ENCODE measurements at regions not wholly inside any gene's neighbourhood (a gene's known extent, or its start where the extent isn't known, plus 50 kb on each side); places are given as distances from the start of the nearest gene placed in this dataset.

DNA sequence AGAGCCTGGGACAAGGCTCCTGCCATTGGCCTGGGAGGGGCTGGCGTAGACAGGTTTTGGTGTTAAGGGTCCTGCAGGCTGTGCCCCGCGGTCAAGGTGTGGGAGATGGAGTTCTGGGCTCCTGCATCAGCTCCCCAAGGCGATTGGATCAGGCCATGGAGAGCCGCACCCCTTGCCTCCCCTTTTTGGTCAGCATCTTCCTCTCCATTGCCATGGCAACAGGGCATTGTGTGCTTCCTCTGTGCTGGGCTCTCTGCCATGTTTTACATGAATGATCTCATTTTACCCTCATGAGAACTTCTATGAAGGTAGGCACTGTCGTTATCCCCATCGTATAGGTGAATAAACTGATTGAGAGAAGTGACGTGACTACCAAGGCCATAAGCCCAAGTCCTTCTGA is 344.3 kb upstream of the CLINT1 start:
- H3K4me3 ChIP-seq (ENCODE audit: control insufficient read depth in 2 of 3, extremely low read depth in 1 of 3, insufficient read depth in 2 of 3, low read depth in 1 of 3, low read length in 3 of 3): no peak overlapping the region

DNA sequence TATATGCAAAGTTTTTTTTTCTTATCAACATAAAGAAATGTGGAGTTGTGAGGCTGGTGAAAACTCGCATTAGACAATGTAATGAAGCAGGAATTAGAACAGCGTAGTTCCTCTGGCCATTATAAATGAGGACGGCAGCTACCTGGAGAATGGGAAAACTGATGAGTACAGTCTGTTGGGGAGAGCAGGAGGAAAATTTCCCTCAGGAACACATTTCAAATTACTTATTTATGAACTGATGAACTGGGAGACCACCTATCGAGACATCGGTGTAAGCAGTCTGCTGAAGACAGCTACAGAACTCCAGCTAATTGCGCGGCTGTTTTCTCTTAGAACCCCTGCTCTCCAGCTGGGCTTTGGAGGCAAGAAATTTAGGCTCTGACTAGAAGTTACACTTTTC is 343.9 kb upstream of the CLINT1 start:
- no peaks in the 10 kb centered on the region for H3K9me3 ChIP-seq (ENCODE audit: control insufficient read depth, low read depth, low read length)

More for the DNA sequence above, 344.3 kb upstream of the CLINT1 start:
- H3K4me1 ChIP-seq (ENCODE audit: control insufficient read depth, extremely low read depth, insufficient read depth, low read length): no peaks in the 10 kb centered on the region
- no peaks in the 10 kb centered on the region for H3K36me3 ChIP-seq (ENCODE audit: control insufficient read depth in 2 of 2, extremely low read depth in 1 of 2, insufficient read depth in 2 of 2, low read length in 2 of 2)
- H3K4me2 ChIP-seq (ENCODE audit: control insufficient read depth, extremely low read depth, insufficient read depth, low read depth, low read length): no peak overlapping the region
- H3K9ac ChIP-seq (ENCODE audit: control insufficient read depth, extremely low read depth, insufficient read depth, low read length): no peak overlapping the region
- H4K20me1 ChIP-seq (ENCODE audit: control insufficient read depth, extremely low read depth, insufficient read depth, low read length): no peaks in the 10 kb centered on the region
- H3K9me3 ChIP-seq (ENCODE audit: control insufficient read depth, low read depth, low read length): no peaks in the 10 kb centered on the region
- no peak for TF ChIP-seq EZH2 (IDR thresholded peaks at IDR 0.05; ENCODE audit: low read length)
- TF ChIP-seq, protein P1, sequence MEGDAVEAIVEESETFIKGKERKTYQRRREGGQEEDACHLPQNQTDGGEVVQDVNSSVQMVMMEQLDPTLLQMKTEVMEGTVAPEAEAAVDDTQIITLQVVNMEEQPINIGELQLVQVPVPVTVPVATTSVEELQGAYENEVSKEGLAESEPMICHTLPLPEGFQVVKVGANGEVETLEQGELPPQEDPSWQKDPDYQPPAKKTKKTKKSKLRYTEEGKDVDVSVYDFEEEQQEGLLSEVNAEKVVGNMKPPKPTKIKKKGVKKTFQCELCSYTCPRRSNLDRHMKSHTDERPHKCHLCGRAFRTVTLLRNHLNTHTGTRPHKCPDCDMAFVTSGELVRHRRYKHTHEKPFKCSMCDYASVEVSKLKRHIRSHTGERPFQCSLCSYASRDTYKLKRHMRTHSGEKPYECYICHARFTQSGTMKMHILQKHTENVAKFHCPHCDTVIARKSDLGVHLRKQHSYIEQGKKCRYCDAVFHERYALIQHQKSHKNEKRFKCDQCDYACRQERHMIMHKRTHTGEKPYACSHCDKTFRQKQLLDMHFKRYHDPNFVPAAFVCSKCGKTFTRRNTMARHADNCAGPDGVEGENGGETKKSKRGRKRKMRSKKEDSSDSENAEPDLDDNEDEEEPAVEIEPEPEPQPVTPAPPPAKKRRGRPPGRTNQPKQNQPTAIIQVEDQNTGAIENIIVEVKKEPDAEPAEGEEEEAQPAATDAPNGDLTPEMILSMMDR (optimal IDR thresholded peaks at IDR 0.05 in 1 of 3, IDR thresholded peaks at IDR 0.05 in 1 of 3, conservative IDR thresholded peaks at IDR 0.05 in 1 of 3; ENCODE audit: extremely low read depth in 1 of 3, insufficient read depth in 2 of 3, low read length in 3 of 3): no peak
- H2AFZ ChIP-seq (ENCODE audit: control insufficient read depth, low read length): no peak overlapping the region
- H3K9me1 ChIP-seq (ENCODE audit: control insufficient read depth, extremely low read depth, insufficient read depth, low read length): no peaks in the 10 kb centered on the region
- FAIRE-seq (no peak), DNase-seq (ENCODE audit: low read depth, low spot score) (no peak)
- H3K79me2 ChIP-seq (ENCODE audit: control insufficient read depth, insufficient read depth, low read length): no peaks in the 10 kb centered on the region
- H3K27ac ChIP-seq (ENCODE audit: control insufficient read depth, insufficient read depth, low read length): no peak overlapping the region
- dilution Hi-C loops (cut with MboI; ENCODE audit: extremely low pct_ligation_motif_present, low sequenced_read_pairs): no loop called here
- H3K27me3 ChIP-seq (ENCODE audit: control insufficient read depth, extremely low read depth, insufficient read depth, low read length): no peaks in the 10 kb centered on the region

More for the DNA sequence above, 343.9 kb upstream of the CLINT1 start:
- Histone ChIP-seq H3K9ac (ENCODE audit: control insufficient read depth, extremely low read depth, insufficient read depth, low read length) (no peak overlapping the region), H3K27ac (ENCODE audit: control insufficient read depth, insufficient read depth, low read length) (no peak overlapping the region), H3K9me1 (ENCODE audit: control insufficient read depth, extremely low read depth, insufficient read depth, low read length) (no peaks in the 10 kb centered on the region), H4K20me1 (ENCODE audit: control insufficient read depth, extremely low read depth, insufficient read depth, low read length) (no peaks in the 10 kb centered on the region), H3K79me2 (ENCODE audit: control insufficient read depth, insufficient read depth, low read length) (no peaks in the 10 kb centered on the region), H3K4me2 (ENCODE audit: control insufficient read depth, extremely low read depth, insufficient read depth, low read depth, low read length) (no peak overlapping the region), H3K4me3 (ENCODE audit: control insufficient read depth in 2 of 3, extremely low read depth in 1 of 3, insufficient read depth in 2 of 3, low read depth in 1 of 3, low read length in 3 of 3) (no peak overlapping the region), H3K27me3 (ENCODE audit: control insufficient read depth, extremely low read depth, insufficient read depth, low read length) (no peaks in the 10 kb centered on the region), H3K4me1 (ENCODE audit: control insufficient read depth, extremely low read depth, insufficient read depth, low read length) (no peaks in the 10 kb centered on the region), H3K36me3 (ENCODE audit: control insufficient read depth in 2 of 2, extremely low read depth in 1 of 2, insufficient read depth in 2 of 2, low read length in 2 of 2) (no peaks in the 10 kb centered on the region), H2AFZ (ENCODE audit: control insufficient read depth, low read length) (no peak overlapping the region)
- DNase-seq (ENCODE audit: low read depth, low spot score) (no peak), FAIRE-seq (no peak)
- dilution Hi-C loops (cut with MboI; ENCODE audit: extremely low pct_ligation_motif_present, low sequenced_read_pairs): no loop called here
- TF ChIP-seq, protein P1 (optimal IDR thresholded peaks at IDR 0.05 in 1 of 3, IDR thresholded peaks at IDR 0.05 in 1 of 3, conservative IDR thresholded peaks at IDR 0.05 in 1 of 3; ENCODE audit: extremely low read depth in 1 of 3, insufficient read depth in 2 of 3, low read length in 3 of 3): no peak
- TF ChIP-seq EZH2 (IDR thresholded peaks at IDR 0.05; ENCODE audit: low read length): no peak

Data from keratinocyte (primary cell).